Activated naive CD4-positive, alpha-beta T cell treated with anti-CD3 and anti-CD28 coated beads, Interleukin-2, amount 50 U/mL, for 16 hours (primary cell): ENCODE measurements at regions not wholly inside any gene's neighbourhood (a gene's known extent, or its start where the extent isn't known, plus 50 kb on each side); places are given as distances from the start of the nearest gene placed in this dataset.
"Not testable (repeated sequence)": the region's sequence is repeated elsewhere in the genome, so short reads cannot be mapped to it uniquely, and the experiment has no call there.

Experiments used
- DNase-seq: peaks from one replicate; pipeline ENCODE4 v3.0.0-alpha.2; 2020

DNA sequence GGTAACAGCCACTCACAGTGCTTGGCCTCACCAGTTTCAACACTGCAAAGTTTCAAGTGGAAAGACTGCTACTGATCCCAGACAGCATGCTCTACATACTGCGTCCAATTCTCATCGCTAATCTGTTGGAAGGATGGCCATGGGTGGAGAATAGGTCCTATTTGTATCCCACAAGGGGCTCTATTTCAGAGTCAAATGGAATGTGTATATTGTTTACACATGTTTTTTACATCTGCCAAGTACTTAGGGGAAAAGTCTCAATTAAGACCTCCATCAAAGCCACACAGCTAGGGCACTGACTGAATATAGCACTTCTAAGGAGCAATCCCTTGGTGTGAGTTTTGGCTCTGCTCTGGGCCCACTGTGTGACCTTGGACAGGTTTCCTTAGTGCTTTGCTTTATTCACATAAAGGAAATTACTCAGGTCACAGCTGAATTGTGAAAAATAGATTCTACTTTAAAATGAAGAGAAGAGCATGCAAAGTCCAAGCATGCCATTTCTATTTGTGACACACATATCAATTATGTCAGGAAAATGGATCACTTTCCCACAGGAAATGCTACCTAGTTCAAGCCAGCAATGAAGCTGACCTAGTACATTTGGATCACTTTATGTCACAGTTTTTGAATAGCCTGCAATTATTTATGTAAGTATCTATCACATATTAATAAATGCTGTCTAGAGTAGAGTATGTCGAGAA lies 112.9 kb upstream of the STK17B start:
- no peak for DNase-seq

DNA sequence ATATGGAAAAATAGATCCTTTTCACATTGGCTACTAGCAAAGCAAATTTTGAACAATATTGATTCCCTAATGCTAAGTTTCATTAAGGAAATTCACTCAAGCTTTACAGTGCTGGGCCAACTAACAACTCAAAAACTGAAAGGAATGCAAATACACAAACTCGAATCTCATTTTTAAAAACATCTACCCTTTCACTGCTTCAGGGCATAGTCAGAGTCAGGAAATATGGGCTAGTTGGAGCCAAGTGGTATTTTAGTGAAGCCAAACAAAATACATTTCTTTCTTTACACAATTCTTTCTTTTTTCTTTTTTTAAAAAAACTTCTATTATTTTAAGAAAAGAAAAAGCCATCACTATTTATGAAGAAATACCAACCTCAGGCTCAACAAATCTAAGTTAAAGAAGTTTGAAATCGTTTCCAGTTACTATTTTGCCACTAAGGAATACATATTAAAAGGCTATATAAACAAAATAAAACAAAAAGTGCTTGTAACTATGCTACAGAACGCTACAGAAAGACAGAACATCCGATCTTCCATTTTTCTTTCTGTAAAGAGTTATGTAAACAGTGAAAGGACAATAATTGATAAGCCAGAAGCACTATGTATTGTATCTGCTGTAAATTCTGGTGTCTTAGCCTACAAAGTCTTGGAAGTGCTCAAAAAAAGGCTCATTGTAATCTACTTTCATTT lies 113.6 kb upstream of the STK17B start:
- no peak for DNase-seq

DNA sequence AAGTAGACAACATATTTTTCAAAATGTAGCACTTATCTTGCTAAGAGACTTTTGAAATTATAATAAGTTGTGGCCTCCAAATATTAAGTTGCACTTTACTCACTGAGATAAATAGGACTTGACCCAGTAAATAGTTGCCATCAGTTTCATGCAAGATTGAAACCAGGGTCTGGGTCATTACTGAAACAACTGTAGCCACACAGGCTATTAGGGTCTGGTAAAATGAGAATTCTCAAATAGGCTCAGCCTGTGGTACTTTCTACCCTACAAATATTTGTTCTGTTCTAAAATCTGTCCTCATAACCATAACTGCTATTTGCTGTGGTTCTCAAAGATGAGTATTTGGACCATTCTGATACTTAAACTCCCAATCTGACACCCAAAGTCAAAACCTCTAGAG lies 115.4 kb upstream of the STK17B start:
- no peak for DNase-seq

DNA sequence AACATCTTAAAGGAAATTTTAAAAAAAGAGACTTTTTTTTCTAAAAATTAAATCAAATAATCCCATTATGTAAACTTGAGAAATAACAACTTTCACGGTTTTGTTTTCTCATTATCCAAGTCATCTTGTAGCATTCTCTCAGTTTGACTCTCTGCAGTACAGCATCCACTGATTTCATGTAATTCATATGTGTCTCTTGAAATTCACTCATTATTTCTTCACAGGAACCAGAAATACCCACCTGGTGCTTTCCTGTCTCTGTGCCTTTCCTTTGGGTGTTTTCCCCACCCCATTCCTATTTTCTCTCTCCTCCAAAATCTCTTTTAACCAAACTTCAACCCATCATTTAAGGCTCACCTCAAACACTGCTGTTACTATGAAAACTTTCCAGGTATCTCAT lies 116.1 kb upstream of the STK17B start:
- no peak for DNase-seq

DNA sequence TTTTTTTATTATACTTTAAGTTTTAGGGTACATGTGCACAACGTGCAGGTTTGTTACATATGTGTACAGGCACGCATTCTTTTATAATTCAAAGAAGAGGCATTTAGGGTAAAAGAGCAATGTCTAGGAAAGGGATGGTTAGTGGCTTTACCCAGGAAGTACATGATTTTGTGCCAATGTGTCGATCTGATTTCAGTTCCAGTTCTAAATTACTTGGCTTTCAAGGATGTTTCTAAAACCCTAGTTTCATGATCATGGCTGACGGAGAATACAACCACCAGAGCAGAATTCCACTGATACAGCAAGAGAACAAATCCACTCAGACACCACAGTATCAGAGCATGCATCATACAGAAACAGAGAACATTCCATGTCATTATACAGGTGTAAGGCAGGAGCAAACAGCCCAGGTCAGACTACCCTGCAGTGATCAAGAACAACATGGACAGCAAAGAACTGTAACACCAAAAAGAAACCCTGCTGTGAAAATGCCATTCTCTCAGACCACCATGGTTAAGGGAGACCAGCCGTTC lies 116.7 kb upstream of the STK17B start:
- DNase-seq = no peak

DNA sequence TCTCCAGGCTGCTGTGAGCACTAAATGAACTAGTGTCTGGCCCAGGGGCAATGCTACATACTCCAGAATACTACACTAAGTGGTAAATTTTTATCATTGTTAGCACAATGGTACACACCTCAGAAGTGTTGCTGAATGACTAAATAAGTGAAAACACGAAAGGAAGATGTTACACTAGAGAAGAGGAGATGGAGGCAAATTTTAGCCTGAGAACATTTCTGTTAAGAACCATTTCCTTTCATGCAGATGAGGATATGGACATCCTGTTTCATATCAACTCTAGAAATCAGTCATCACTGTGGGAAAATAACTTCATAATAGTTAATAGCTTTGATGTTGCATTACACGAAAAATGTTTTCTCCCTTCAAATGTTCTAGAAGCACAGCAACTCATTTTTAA lies 117.6 kb upstream of the STK17B start:
- DNase-seq = no peak

DNA sequence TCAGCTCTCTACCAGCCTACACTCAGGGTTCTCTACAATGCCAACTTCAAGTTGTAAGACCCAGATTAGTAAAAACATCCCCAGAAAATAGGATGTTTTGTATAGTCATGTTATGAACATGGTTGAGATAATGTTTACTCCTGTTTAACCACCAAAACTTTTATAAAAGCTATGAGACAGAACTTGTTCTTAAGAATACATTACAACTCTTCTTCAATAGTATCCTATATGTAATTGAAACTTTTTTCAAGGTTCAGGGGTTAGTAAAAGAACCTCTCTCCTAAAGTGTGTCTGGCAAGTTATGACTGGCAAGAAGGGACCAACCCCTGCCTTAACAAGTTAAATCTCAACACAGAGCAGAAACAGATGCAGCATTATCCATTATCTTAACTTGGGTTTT lies 118.8 kb upstream of the STK17B start:
- no peak for DNase-seq

DNA sequence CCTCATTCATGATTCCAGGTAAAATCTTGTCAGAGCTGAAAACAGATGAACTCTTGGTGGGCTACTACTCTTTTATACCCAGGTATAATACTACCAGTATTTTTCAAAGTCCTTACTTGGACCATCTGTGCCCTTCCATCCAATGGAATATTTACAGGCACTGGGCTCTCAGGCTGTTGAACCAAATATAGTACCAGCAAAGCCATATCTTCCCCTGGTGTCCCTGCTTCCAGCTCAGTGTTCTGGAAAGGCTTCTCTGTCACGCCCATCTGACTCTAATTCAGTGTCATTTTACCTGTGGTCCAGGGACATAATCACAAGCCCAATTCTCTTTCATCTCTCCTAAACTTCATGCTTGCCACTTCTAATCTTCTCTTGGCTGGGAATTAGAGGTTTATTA lies 119.2 kb upstream of the STK17B start:
- DNase-seq = no peak

DNA sequence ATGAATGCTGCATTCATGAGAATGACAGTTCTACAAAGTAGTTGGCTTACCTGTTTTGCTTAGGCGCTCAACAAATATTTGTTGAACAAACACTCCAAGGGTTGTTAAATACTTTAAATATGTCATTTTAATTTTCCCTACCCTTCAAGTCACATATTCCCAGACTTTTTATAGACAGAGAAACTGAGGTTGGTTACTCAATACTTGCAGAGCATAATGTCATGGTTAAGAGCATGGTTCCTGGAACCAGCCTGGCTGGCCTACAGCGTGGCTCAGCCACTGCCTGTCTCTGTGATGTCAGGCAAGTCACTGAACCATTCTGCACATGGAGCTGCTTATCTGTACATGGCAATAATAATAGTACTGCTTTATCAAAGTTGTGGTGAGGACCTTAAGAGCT lies 120.0 kb upstream of the STK17B start:
- DNase-seq = no peak

DNA sequence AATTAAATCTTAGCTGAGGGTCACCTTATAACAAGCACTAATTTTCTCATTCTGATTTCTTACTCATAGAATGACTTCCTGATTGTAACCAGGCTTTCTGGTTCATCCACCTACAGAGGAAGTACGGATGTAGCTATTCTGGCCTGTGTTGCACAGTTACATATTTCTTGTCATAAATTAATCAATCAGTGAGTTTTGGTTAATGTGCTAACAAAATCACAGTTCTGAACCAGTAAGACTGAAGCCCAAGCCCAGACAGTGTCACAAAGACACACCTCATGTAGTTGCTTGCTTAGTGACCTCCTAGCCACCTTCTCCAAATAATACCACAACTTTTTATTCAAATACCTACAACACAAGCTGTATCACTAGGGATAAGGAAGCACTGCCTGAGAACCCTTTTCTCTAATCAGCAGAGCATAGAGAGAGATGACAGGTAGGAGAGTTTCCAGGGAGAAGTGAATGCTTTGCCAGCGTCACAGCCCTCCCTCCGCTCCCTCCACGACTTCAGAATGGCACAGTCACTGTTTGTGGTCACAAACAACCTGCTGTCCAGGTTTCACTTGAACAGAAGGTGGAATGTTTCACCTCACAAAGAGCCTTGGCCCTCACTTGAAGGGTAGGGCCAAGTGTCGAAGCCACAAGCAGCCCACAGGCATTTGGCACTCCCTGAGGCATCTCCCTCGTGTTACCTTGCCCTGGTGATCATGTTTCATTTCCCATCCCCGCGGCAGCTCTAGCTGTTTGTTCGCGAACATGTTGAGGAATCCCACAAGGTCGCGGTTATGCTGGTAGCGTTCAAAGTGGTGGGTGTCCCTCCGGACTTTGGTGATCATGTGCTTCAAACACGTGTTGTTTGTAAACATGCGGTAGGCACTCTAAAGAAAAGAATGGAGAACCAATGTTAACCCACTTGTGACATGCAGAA lies 120.8 kb upstream of the STK17B start:
- DNase-seq = no peak

DNA sequence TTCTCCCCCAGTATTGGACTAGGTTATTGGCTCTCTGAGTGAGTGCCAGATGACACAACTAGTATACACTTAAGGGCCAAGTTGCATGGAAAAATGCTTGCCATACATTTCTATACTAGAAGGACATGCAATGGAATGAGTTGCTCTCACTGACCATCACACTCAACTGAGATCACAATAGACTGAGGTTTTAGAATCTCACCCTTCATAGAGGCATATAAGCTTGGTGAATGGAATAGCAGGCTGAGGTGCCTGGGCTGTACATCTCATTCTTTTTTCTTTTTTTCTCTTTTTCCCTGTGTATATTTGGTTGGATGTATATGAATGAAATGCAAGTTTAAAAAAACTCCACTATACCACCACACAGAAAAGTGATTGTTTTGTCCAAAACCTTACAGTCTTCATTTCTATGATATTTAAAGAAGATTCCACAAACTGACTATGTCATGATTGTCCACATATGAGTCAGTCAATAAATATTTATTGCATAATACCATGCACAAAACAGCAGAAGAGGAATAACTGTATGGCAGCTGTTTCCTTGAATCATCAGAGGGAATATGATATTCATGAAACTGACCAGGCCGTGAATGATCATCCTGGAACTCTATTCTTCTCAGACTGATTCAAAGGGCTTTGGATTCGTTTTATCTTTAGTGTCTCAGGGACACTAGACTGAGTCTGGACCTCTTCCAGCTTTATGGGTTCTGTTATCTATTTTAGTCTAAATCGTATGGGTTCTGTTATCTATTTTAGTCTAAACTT lies 122.6 kb upstream of the STK17B start:
- no peak for DNase-seq

DNA sequence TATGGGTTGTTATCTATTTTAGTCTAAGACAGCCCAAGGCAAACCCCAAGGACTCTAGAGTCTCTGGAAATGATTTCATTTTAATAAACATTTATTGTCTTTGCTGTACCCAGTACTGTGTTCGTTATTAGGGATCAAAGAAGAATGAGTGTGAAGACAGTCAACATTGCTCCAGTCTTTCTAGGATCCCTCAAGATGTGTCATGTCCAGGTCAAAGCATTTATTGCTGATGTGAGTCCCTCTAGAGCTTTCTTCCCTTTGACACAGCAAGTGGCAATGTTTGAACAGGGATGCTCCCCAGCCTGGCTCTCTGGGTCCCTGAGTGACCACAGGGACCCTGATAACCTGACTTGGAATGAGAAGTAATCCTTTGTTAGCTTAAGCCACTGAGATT lies 123.1 kb upstream of the STK17B start:
- no peak for DNase-seq

DNA sequence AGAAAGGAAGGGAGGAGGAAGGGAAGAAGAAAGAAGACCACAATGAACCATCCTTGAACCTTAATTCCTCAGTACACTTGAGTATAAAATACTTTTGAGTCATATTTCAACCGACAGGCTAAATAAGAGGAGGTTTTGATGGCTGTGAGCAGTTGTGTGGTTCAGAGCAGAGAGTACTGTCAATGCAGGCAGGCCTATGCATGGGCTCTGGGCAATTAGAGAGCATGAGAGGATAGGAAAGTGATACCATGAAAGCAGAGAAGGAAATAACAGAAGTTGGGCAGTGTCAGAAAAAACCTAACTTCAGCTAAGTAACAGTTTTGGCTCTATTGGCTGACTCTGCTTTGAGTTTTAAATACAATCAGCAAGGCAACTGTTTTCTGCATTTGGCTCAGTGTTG lies 123.6 kb upstream of the STK17B start:
- no peak for DNase-seq

DNA sequence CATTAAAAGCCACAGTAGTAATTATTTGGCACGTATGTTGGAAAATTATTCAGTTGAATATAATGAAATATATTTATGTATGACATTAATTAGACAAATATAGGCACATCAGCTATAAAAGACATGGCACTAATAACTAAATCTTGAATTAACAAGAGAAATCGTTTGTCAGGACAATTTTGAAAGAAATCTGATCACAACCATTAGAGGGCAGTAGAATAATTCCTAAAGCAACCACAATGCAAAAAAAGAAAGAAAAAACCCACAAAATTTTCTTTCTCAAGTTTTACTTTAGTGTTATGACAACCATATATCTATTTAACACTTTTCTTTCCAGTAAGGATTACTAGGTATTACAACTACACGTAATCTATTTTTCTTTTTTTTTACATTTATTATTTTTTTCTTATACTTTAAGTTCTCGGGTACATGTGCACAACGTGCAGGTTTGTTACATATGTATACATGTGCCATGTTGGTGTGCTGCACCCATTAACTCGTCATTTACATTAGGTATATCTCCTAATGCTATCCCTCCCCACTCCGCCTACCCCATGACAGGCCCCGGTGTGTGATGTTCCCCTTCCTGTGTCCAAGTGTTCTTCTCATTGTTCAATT lies 126.8 kb upstream of the STK17B start:
- DNase-seq = not testable (repeated sequence)

DNA sequence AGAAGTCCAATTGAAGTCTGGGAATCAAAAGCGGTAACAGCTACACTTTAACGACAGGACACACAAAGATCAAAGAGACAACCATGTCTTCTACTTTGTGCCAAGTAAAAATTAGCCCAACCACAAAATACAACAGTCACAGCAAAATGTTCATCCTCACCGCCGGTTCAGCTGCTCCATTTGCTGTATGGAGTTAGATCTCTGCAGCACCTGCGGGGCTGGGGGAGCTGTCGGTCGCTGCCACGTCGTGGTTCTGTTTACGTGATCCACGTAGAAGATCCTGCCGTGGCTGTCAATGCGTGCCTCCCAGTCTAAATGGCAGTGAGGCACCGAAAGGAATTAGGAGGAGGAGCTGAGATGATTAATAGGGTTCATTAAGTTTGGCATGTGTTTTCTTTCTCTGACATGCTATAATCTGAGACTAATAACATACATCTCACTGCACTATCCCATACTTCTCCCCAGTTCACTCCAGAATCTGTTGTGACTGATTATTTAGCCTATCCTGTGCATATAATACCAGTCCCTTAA lies 136.5 kb upstream of the STK17B start:
- no peak for DNase-seq

DNA sequence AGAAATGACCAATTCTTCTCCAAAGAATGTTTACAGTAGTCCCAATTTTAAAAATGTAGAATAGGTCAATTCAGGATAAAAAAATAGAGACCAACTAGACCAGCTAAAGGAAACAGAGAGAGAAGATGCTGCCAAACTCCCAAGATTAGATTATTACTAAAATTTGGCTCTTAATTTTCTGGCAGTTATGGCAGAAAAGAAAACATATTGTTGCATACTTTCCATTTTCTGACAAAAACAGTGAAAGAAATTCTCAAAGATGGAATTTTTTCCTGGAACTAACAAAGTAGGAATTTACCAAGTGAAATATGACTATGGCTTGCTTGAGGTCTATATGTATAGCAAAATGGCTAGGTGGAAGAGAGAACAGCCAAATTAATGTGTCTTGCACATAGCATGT lies 138.3 kb upstream of the STK17B start:
- no peak for DNase-seq

DNA sequence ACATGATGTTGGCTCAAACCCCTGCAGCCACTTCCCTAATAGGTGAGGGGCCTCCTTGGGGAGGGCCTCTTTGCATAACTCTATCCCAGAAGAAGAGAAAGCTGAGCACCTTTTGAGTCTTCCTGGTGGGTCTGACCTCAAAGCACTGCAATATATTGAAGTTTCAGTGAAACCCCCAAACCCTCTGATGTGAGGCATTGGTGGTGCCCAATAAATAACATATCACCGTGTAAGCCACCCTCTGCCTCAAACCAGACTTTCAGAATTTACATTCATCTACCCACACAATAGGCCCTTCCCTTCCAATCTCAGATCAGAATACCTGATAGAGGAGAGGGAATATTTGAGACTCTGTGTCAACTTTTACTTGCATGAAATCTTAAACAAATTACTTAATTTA lies 142.8 kb upstream of the STK17B start:
- no peak for DNase-seq

DNA sequence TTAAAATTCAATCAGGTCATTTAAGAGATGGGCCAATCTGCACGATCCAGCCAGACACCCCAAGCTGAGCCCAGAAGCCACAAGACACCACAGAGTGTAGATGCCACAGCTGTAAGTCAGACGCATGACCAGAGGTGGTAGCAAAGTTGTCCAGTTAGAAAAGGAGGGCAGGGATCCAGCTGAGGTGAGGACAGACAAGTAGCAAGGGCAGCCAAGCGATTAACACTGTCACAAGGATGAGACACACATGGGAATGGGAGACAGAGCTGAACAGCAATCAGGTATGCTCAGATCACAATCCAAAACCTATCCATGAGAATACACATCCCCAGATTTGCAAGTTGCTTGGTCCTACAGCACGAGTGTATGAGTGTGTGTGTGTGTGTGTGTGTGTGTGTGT lies 143.4 kb upstream of the STK17B start:
- no peak for DNase-seq

DNA sequence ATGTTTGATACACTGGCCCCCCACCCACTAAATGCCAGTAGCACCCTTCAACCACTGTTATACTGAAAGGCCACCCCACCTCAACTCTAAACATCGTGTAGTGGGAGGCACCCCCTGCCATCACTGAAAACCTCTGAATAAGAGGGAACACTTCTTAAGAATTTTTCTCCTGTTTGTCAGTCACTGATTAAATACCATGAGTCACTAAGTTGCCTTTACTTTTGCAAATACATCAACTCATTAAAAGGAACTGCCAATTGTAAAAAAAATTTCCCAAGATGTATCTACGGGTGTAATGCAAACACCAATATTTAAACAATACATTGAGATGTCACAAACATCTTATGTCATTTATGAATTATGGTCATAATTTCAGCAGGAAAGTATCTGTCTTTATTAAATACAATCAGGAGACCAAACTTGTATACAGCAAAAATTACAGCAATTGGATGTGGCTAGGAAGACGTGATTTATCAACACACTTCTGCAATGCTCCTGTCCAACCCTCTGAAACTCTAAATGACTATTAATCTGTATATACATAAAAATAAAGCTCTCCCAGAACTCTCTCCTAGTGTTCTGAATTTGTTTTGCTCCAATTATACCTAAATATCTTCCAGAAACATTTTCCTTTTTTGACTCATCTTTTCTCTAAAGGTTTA lies 144.1 kb upstream of the STK17B start:
- no peak for DNase-seq

DNA sequence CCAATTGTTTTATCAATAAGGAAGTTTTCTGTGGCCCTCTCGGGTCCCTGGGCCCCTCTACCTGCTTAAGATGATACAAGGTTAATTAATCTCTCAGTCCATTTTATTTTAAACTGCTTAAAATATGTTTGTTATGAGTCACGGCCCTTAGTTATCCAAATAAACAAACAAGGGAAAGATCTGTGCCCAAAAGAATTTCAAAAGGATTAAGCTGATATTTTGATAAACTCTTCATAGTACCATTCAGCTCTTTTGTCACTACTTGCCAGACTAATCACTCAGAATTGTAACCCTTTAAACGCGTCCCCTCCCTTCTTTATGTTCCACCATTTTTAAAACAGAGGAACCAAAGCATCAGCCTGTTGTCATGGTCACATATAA lies 144.7 kb upstream of the STK17B start:
- DNase-seq = no peak
